ENCODE measurements at regions not wholly inside any gene's neighbourhood (a gene's known extent, or its start where the extent isn't known, plus 50 kb on each side); places are given as distances from the start of the nearest gene placed in this dataset.
"Not testable (repeated sequence)": the region's sequence is repeated elsewhere in the genome, so short reads cannot be mapped to it uniquely, and the experiment has no call there.

DNA sequence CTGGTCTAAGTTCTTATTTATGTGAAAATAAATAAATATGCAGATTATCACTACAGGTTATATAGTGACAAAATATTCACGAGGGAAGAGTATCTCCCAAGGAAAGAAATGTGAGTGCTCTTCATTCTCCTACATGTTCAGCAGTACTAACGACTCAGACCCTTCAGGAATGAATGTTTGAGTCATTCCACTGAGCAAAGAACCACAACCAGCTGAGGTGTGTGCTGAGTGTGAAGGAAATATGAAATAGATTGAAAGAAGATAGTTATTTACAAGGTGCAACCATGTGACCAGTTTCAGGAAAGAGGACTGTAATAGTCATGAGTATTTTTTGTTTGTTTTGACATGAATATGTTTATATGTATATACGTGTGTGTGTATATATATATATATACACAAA is 228.7 kb downstream of the TUSC1 start:
- no peak for DNase-seq

DNA sequence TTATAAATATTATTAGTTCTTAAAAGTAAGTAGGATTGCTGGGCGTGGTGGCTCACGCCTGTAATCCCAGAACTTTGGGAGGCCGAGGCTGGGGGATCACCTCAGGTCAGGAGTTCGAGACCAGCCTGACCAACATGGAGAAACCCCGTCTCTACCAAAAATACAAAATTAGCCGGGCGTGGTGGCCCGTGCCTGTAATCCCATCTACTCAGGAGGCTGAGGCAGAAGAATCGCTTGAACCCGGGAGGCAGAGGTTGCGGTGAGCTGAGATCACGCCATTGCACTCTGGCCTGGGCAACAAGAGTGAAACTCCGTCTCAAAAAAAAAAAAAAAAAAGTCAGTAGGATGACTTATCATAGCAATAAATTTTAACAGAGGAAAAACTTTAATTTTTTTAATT is 232.5 kb downstream of the TUSC1 start:
- not testable (repeated sequence) for DNase-seq

DNA sequence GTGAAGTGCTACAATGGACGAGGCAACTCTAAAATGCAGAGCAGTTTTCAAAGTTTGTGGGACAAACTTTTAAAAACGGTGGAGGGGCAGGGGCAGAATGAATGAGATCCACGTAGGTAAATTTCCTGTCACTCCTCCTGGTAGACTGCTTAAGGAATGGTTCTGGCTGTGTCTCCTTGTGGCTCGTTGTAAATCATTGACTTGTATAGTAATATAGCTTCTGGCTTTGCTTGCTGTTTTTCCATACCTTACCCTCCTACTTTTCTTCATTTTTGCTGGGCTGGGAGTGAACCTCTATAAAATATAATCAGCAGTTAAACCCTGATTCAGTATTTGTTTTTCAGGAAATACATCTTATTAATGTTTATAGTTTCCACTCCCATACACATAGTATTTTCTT is 235.7 kb downstream of the TUSC1 start:
- DNase-seq: no peak

DNA sequence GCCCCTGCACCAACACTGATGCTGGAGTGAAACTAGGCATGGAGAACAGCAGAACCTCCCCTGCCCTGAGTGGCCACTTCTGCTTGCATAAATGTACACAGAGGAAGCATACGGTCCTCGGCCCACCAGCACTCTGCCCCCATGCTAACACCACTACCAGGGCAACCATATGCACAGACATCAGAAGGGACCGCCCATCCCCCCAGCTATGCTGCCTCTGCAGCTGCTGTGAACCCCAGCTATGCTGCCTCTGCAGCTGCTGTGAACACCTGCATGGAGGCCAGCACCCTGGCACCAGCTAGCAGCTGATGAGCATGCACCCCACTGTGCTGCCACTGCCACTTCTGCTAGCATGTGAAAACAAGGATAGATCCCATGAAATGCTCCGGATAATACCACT is 250.3 kb downstream of the TUSC1 start:
- no peak for DNase-seq

DNA sequence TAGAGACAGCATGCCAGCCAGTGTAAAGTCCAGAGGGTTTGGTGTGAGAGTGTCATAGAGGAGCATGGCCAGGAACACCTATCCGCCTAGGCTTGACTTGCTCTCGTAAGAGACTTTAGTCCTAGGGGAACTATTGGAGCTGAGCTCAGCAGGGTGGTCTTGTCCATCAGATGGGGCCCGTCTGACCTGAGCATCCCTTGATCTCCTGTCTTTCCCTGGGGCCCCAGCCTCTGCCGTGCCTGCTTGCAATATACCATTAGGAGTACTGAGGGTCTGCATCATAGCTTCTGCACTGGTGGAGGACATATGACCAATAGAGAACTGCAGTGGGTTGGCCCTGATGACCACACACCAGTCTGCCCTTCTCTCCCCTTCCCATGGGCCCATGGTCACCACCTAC is 251.0 kb downstream of the TUSC1 start:
- DNase-seq: no peak

DNA sequence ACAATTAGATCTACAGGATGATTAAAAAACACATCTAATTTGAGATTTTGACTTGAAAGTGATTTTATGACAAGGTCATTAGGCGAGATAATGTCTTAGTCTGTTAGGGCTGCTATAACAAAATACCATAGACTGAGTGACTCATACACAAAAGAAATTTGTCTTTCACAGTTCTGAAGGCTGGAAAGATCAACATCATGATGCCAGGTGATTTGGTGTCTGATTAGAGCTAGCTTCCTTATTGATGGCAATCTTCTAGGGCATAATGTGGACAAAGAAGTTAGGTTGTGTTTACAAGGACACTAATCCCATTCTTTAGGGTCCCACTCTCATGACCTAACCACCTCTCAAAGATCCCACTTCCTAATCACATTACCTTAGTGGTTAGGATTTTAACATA is 256.7 kb downstream of the TUSC1 start:
- no peak for DNase-seq

DNA sequence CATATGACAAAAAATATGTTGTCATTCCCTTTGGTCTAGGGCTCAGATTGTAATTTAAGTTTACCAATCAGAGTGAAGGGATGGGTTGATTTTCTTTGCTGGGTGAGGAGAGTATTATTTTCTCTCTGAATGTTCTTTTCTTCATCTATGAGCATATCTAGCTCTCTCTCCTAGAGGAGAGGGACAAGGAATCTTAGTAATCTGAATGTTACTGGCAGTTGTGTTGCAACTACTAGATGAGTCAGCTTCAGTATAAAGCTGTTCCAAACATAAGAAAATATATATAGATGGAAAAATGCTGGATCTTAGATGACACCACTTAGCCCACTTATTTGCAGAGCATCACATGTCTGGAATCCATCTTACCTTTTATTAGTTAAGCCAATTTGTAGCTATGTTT is 259.3 kb downstream of the TUSC1 start:
- DNase-seq: no peak

DNA sequence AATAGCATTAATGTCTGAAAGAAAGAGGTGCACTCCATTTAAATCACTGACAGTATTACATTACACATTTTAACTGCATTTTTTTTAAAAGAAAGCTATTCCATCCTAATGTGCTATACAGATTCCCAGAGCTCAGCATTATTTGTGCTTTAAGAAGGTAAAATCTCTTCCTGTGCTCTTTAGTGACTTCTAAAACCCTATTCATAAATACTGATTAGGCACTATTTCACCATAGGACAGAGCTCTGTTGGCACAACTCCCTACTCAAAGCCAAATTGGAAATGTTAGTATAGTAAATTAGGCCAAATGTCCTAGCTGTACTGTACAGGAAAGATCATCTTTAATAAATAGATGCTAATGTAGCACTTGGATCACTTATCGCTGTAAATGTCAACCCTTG is 262.5 kb downstream of the TUSC1 start:
- no peak for DNase-seq

DNA sequence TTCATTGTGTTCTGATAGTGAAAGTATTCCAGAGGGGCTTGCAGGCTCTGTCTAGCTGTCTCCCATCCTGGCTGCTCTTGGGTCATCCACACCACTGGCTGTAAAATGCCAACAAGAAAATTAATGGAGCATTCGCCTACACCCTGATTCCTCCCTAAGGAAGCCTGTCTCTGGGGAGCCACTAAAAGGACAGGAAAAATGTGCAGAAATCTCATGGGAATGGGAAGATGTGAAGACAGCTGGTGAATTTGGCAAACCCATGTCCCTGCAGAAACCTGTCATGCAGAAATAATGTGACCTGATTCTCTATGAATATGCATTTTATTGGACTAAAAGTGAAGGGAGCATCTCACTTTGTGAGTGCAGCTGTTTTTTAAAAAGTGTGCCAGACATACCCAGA is 265.6 kb downstream of the TUSC1 start:
- DNase-seq: no peak

DNA sequence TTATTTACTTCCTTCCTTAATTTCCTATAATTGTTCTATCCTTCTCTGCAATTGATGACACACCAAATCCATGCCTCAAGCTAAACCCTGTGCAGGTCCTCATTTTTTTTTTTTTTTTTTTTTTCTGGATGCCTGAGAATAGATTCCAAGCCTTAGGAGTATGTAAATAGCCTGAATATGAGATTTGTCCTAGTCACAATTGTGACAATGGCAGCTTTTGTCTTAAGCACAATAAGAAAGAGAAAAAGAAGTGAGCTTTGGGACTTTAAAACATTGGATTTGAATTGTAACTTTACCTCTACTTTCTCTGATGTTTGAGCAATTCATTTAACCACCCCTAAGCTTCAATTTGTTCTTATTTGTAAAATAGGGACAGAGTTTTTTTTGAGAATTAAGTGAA is 280.5 kb downstream of the TUSC1 start:
- DNase-seq: no peak

DNA sequence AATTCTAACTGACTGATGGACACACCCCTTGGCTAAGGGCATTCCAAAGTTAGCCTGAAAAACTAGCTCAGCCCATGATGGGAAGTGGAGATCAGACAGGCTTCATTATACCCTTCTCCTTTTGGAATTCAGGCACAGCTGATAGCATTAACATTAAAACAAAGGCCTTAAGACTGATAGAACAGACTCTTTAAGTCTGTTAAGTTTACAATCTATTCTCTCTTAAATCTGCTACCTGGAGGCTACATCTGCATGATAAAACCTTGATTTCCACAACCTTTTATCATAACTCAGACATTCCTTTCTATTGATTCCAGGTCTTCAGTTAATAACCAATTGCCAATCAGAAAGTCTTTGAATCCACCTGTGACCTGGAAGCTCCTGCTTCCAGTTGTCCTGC is 281.4 kb downstream of the TUSC1 start:
- DNase-seq: no peak

DNA sequence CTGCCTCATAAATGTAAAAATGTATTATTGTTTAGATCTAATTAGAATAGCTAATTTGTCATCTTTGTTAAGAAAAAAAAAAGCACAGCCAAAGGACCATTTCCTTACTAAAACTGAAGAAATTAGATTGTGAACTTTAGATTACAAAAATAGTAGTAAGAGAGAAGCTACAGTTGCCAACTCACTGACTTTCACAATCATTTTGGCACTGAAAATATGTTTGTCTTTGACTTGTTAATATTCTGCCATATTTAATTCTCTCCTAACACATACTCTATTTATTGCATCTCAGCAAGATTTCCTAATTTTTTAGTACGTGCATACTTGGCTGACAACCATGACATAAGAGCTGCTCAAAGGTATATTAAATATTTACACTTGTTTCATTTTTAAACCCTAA is 297.1 kb downstream of the TUSC1 start:
- no peak for DNase-seq

DNA sequence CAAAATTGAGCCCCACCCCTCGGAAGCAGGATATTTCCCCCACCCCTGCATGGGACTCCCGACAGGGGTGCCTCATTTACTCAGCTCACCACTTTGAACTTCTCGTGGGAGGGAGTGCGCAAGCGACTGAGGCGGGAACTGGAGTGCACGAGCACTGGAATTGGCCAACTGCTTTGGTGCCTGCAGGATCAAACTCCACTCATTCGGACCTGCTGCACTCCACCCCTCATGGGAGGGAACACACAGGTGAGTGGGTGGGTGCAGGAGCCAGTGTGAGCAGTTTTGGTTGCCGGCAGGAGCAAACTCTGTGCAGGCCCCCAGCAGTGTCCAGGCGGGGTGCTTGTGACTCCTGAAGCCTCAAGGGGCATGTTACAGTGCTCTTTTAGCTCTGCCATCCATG is 301.2 kb downstream of the TUSC1 start:
- DNase-seq: no peak

DNA sequence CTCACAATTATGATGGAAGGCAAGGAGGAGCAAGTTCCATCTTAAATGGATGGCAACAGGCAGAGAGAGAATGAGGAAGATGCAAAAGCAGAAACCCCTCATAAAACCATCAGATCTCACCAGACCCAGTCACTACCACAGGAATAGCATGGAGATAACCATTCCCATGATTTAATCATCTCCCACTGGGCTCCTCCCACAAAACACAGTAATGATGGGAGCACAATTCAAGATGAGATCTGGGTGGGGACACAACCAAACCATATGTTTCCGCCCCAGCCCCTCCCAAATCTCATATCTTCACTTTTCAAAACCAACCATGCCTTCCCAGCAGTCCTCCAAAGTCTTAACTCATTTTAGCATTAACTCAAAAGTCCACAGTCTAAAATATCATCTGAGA is 304.0 kb downstream of the TUSC1 start:
- DNase-seq: no peak

DNA sequence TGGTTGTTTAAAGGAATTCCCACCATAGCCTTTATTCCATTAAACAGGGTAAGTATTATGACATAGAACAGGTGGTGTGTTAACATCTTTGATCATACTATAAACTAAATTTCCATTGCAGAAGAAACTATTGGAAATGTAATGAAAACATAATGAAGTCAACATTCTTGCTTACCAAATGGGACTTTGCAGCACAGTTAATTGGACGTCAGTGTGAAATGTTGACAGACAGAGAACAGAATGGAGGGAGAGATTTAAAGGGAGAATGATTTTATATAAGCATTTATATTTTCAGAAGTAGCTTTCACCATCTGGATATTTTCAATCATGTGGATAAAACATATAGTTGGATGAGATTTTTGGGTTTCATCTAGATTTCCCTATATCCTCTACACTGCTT is 311.3 kb downstream of the TUSC1 start:
- no peak for DNase-seq

DNA sequence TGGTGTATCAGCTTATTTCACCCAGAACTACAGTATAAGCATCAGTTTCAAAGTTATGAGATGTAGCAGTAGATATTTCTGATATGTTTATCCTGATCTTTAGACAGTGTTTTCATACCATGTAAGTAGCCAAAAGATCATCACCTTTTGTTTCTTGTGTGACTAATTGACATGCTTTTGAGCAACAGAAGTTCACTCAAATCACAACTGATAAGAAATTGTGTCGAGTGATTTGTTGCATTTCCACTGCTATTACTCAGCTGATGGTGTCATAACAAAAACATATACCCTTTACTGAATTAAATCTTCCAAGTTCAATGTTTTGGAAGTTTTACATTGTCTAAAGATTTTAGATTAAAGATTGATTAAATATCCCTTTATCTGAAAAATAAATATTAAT is 324.5 kb downstream of the TUSC1 start:
- DNase-seq: no peak

DNA sequence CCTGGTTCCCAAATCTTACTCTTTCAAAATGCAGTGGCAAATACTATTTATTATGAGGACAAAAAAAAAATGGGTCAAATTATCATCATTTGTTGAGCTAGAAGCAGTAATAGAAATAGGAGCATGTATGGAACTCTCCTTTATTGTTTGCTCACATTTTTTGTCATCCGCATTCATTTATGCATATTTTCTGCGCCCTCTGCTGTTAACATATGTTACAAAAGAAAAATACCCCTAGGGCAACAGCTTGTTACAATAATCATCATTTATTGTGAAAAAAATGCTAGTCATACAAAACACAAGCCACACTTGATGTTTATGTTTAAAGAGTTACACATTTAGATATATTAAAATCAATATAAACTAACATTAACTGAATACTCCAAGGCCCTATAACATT is 328.2 kb downstream of the TUSC1 start:
- DNase-seq: no peak

DNA sequence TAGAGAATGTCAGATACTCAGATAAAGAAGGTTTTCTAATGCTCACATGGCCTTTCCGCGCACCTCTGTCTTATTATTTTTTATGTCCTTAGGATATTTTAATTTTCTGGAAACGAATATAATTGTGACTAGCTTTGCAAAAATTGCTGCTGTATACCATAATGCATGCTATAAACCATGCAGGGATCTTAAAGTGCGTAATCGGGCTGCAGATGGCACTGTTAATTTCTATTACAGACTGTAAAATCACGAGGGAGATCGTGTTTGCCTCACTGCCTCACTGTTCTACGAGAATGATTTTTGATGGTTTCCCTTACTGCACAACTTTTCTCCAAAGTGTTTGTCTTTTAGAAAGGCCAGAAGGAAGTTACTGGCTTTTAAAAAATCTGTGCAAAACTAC is 356.1 kb downstream of the TUSC1 start:
- DNase-seq: no peak

DNA sequence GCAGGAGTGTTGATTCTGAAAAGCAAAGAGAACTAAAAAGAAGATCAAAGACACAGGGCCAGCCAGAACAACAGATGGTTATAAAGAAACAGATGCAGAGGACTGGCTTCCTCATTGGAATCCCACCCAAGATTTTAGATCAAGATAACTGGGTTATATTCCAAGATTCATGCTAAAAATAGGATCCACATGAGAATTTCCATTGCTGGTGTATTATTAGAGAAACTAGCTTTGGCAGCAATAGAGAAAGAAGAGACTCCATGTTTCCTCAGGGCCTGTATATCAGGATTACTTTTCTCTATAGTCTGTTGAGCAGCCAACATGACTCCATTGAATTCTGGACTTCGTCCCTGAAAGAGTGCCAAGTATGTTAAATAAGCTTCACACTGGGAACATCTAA is 367.3 kb downstream of the TUSC1 start:
- DNase-seq: no peak

DNA sequence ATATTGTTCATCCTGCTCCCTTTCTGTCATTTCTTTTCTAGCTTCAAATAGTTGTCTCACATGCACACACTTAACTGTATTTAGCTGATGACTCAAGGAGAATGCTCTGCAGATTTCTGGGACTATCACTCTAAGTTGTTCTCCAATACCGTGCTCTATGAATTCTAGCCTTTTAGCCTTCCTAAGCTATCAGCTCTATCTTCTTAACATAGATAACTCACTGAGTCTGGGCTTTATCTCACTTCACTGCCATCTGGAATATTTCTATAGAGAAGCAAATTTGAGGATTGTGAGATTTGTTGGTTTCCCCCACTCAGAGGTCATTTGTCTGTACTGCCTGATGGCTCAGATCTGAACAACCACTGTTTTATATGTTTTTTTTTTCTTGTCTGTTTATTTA is 369.7 kb downstream of the TUSC1 start:
- no peak for DNase-seq

DNA sequence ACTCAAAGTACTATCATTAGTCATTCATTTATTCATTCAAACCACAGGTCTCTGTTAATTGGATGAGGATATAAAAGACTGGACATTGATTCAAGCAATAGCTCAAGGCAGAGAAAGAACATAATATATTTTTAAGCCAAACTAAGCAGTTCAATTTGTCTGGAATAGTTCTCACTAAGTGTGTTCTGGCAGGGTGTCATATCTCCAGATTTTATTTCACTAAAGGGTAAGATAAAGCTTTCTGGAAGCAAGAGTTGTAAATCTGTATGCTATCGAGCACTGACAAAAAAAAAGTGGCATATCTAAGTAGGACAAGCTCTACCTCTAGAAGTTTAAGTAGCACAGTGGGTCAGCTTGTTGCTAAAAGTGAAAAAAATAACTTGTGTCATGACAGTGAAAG is 375.6 kb downstream of the TUSC1 start:
- no peak for DNase-seq

DNA sequence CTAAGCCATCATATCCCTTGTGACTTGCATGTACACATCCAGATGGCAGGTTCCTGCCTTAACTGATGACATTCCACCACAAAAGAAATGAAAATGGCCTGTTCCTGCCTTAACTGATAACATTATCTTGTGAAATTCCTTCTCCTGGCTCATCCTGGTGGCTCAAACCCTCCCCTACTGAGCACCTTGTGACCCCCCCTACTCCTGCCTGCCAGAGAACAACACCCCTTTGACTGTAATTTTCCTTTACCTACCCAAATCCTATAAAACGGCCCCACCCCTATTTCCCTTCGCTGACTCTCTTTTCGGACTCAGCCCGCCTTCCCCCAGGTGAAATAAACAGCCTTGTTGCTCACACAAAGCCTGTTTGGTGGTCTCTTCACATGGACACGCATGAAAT is 390.0 kb downstream of the TUSC1 start:
- not testable (repeated sequence) for DNase-seq

DNA sequence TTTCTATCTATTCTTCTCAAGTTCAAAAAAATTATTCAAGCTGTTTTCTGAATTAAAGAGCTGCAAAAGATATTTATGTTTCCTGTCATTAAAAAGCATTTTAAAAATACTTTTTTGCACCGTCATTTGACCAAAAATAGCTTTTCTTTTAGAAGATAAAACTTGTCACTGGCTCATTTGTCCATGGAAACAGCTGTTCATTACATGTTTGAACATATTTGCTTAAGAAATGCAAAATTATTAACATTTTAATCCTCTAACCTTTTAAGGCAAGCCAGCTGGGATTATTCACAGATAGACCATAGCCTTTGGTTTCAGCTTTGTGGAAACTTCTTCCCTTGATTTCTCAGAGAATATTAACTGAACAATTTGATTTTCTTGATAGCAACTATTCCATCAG is 393.9 kb downstream of the TUSC1 start:
- no peak for DNase-seq

DNA sequence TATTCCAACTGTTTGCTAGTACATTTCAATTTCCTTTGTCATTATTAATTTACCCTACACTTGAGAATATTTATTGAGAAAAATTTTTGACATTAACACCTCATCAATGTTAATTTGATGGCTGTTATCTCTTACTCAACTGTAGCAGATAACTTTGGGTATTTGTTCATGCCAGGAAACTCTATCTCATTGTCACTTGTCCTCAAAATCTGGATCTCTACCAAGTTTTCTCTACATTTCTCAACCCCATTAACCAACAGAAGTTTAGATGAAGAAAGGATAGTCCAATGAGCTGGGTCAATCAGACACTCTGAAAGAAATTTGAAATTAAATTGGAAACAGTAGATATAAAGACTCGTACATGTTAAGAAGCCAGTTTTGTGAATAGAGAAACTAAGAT is 395.3 kb downstream of the TUSC1 start:
- no peak for DNase-seq

DNA sequence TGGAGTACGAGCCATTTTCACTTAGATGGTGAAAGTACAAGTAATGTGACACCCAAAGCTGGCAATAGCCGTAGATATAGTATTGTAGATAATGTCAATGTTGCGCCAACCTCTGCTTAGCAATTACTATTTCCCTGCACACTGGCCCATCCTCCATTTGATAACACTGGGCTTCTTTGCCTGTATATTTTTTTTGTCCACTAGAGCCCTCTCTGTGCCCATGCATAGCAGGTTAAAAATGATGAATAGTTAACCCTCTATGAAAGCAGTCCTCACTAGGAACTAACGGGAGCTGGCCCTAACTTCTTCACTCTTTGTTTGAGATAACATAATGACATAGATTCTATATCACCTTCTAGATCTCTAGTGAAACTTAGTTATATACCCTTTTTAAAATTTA is 416.8 kb downstream of the TUSC1 start:
- DNase-seq: no peak

DNA sequence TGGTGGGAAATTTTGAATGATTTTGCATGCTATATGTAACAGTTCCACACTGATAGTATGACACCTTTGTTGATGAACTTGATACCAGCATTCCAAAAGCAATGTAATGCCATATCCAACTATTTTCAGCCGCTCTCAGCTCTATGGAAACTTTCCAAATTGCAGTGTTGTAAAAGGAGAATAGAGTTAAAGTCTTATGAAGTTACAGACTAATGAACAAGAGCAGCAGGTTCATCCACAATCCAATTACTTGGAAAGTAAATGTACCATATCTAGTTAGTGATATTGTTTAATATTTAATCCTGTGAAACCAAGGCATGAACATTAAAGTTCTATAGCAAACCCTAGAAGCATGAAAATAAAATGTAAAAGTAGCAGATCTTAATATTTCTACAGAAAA is 418.2 kb downstream of the TUSC1 start:
- no peak for DNase-seq

DNA sequence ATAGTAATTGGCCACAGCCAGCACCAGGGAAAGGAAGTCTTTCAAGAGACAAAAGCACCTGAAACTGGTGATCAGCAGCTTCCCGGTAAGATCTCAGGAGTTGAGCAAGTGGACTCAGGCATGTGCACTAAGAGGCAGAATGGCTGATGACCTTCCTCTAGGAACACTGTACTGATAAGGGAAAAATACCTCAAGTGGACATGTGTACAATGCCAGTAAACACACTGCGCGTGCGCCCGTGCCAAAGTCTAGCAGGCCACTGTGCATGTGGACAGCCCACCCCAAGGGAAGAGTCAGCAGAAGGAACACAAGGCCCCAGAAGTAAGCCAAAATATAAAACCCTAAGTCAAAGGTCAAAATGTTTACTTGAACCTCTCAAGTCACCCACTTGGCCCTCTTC is 423.0 kb downstream of the TUSC1 start:
- DNase-seq: no peak

All from NCI-H1105 treated with DMSO at 0.1 percent for 48 hours (cell line).